Lower leg skin (tissue), 4 donors: ENCODE measurements at regions not wholly inside any gene's neighbourhood (a gene's known extent, or its start where the extent isn't known, plus 50 kb on each side); places are given as distances from the start of the nearest gene placed in this dataset.

Experiments used
- DNase-seq, 2 donors: peaks; one replicate each; pipeline ENCODE4 v3.0.0-alpha.2; 2019; ENCODE audit warnings: low spot score in 2 of 2
- H3K4me3 ChIP-seq: fragments of 200-600 bp; sonication (generic); 2 replicates; pipeline ENCODE4 v1.5.1; 2017; ENCODE audit warnings: mild to moderate bottlenecking, low read depth; ENCODE audit not compliant: poor library complexity, severe bottlenecking
- POLR2A ChIP-seq, 2 donors: fragments of 450-650 bp; IDR thresholded peaks; one replicate each; pipeline ENCODE4 v1.6.1; 2016 to 2017; ENCODE audit warnings: antibody characterized with exemption in 2 of 2, mild to moderate bottlenecking in 1 of 2, moderate library complexity in 1 of 2
- WGBS, 2 donors: methylation state at CpG; one replicate each; pipeline ENCODE4 v1.1.5; 2018; 5-methylcytosine and 5-hydroxymethylcytosine counted together
- intact Hi-C: fragments of 100-400 bp; cut with DNase I; formaldehyde crosslinking; loops from one replicate; pipeline ENCODE4 v1.15.0; 2023; ENCODE audit warnings: low total_unique reads
- TF ChIP-seq, protein P1 (sequence below), 3 donors: fragments of 450-650 bp; IDR thresholded peaks; one replicate each; pipeline ENCODE4 v1.5.1; 2016; ENCODE audit warnings: antibody characterized with exemption in 3 of 3, mild to moderate bottlenecking in 3 of 3, moderate library complexity in 2 of 3

DNA sequence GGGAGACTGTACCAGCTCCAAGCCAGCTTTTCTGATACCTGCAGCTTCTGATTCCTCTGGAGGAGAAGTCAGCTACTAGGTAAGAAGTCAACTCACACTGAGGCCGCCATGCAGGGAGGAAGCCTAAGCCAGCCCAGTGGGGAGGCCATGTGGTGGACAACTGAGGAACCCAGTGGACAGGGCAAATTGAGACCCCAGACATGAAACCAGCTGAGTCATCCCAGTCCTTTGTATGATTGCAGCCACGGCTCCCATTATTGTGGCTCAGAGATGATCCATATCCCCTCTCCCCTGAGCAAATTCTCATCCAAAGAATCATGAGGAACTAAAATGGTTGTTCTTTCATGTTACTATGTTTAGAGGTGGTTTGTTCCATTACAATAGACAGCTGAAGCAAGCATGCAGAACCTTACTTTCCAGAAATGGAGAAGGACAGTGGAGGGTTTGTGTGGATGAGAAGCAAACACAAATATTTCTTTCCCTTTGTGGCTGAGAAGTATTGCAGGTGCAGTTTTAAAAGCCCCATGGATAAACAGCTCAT, 1147.3 kb upstream of the TMEM132C start:
- 83 to 84% methylated on average over 2 of the region's 2 CpGs for WGBS, 2 donors
- intact Hi-C loops, result no loop called here
- no peak for DNase-seq
- TF ChIP-seq POLR2A (IDR thresholded peaks at IDR 0.05), result no peak
- TF ChIP-seq, protein P1, sequence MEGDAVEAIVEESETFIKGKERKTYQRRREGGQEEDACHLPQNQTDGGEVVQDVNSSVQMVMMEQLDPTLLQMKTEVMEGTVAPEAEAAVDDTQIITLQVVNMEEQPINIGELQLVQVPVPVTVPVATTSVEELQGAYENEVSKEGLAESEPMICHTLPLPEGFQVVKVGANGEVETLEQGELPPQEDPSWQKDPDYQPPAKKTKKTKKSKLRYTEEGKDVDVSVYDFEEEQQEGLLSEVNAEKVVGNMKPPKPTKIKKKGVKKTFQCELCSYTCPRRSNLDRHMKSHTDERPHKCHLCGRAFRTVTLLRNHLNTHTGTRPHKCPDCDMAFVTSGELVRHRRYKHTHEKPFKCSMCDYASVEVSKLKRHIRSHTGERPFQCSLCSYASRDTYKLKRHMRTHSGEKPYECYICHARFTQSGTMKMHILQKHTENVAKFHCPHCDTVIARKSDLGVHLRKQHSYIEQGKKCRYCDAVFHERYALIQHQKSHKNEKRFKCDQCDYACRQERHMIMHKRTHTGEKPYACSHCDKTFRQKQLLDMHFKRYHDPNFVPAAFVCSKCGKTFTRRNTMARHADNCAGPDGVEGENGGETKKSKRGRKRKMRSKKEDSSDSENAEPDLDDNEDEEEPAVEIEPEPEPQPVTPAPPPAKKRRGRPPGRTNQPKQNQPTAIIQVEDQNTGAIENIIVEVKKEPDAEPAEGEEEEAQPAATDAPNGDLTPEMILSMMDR (IDR thresholded peaks at IDR 0.05), result no peak
- no peak overlapping the region for H3K4me3 ChIP-seq

GRCh38 chr12:127120851-127121250, 1146.1 kb upstream of the TMEM132C start:
- no peak for DNase-seq
- intact Hi-C loops, result no loop called here
- no peak overlapping the region for H3K4me3 ChIP-seq
- 81 to 85% methylated on average over 3 of the region's 3 CpGs for WGBS, 2 donors
- TF ChIP-seq, protein P1 (IDR thresholded peaks at IDR 0.05), result no peak
- TF ChIP-seq POLR2A (IDR thresholded peaks at IDR 0.05), result no peak

DNA sequence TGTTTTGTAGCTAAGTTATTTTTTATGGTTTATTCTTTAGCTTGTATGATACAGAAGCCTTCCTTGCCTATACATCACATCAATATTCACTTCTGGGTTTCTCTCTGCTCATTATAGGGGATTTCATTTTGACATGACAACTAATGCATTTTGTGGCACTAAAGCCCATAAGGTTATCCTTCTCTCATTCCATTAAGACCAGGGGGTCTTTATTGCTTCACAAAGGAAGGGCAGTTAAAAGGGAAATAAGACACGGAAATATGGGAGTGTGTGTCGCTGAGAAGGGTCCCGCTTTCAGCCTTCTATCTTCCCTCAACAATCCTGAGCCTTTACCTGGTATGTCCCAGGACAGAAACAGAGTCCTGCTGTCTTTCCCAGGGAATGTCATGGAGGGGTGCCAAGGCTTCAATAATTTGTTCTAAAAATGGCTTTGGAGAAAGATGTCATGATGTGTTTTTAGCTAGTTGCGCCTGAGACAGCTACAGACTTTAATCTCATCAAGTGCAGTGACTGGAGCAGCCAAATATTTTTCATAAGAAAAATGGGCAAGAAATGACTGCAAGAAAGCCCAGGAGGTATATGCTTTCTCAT, 1145.4 kb upstream of the TMEM132C start:
- no peak overlapping the region for H3K4me3 ChIP-seq
- intact Hi-C loops, result no loop called here
- DNase-seq, result no peak
- TF ChIP-seq, protein P1 (IDR thresholded peaks at IDR 0.05), result no peak
- TF ChIP-seq POLR2A (IDR thresholded peaks at IDR 0.05), result no peak
- WGBS, 2 donors, result 79 to 85% methylated on average over 4 of the region's 4 CpGs

DNA sequence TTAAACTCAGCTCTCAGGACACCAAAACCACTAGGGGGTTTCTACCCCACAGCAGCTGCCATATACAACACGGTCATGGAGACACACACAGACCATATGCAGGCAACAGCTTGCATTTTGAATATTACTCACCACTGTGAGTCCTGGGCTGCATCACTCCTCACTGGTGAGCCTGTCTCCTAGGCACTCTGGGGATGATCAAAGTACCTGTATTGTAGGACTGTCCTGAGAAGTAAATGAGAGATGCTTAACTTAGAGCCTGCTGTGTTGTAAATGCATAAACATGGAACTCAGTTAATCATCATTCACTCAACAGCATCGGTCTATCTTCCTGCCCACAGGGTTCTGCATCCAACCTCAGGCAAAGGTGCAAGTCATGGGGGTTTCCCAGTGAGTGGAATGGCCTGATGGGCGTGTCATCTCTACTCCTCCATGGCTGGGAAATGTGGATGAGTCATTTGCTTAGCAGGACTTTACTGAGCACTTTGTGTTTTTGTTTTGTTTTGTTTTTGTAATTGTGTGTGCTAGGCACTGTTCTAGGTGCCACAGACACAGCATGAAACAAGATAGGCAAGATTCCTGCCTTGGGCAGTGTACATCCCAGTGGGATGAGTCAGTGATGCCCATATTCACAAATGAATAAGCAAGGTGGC, 1141.2 kb upstream of the TMEM132C start:
- intact Hi-C loops, result no loop called here
- WGBS, 2 donors, result 36 to 40% methylated on average over 3 of the region's 3 CpGs

GRCh38 chr12:127126260-127126628, 1140.7 kb upstream of the TMEM132C start:
- WGBS, 2 donors, result 76 to 82% methylated on average over 2 of the region's 2 CpGs
- H3K4me3 ChIP-seq, result no peak overlapping the region
- TF ChIP-seq, protein P1 (IDR thresholded peaks at IDR 0.05), result no peak
- TF ChIP-seq POLR2A (IDR thresholded peaks at IDR 0.05), result no peak
- intact Hi-C loops, result no loop called here
- DNase-seq, result no peak

More for the DNA sequence above, 1141.2 kb upstream of the TMEM132C start:
- no peak overlapping the region for H3K4me3 ChIP-seq
- no peak for TF ChIP-seq POLR2A (IDR thresholded peaks at IDR 0.05)
- TF ChIP-seq, protein P1 (IDR thresholded peaks at IDR 0.05), result no peak
- DNase-seq, result no peak
